WTC11 (cell line): ENCODE measurements at regions not wholly inside any gene's neighbourhood (a gene's known extent, or its start where the extent isn't known, plus 50 kb on each side); places are given as distances from the start of the nearest gene placed in this dataset.
A peak's percentile ranks its signal among the peaks of the same experiment; 100 is the strongest.

Source experiments
- ATAC-seq: fragments of 200-7000 bp; cut with Tn5 transposase; 2 replicates; pipeline ENCODE4 v1.10.0; 2021; ENCODE audit warnings: mild to moderate bottlenecking, moderate library complexity
- CTCF ChIA-PET: fragments of 300-600 bp; sonication (Branson Sonifier 250); formaldehyde crosslinking; loops from one replicate; lab custom pipeline; 2021; ENCODE audit warnings: antibody characterized with exemption; lab: Charles Lee
- POLR2A ChIA-PET: fragments of 350-600 bp; sonication (Branson Sonifier 250); formaldehyde crosslinking; loops from one replicate; lab custom pipeline; 2021; ENCODE audit warnings: antibody characterized with exemption; lab: Charles Lee
- DNase-seq: peaks from one replicate; pipeline ENCODE4 v3.0.0; 2021; ENCODE audit warnings: low spot score
- H3K27ac Mint-ChIP-seq: 2 replicates; pipeline ENCODE4 v1.8.0; 2021; ENCODE audit warnings: mixed read lengths
- H3K27me3 Mint-ChIP-seq: 2 replicates; pipeline ENCODE4 v1.8.0; 2021; ENCODE audit warnings: low read depth, mild to moderate bottlenecking, moderate library complexity, mixed read lengths
- H3K36me3 Mint-ChIP-seq: 2 replicates; pipeline ENCODE4 v1.8.0; 2021; ENCODE audit warnings: mixed read lengths
- H3K4me1 Mint-ChIP-seq: 2 replicates; pipeline ENCODE4 v1.8.0; 2022; ENCODE audit warnings: mixed read lengths
- H3K4me3 Mint-ChIP-seq: 2 replicates; pipeline ENCODE4 v1.8.0; 2021; ENCODE audit warnings: mild to moderate bottlenecking, moderate library complexity, mixed read lengths
- H3K9me3 Mint-ChIP-seq: 2 replicates; pipeline ENCODE4 v1.8.0; 2021; ENCODE audit warnings: mixed read lengths
- CDX4 ChIP-seq: fragments of 250-450 bp; sonication (Bioruptor Pico); IDR thresholded peaks from 2 replicates; pipeline ENCODE4 v1.9.0; 2021; ENCODE audit warnings: moderate library complexity, mild to moderate bottlenecking, inconsistent platforms, borderline replicate concordance
- CREM ChIP-seq: sonication (generic); formaldehyde crosslinking; IDR thresholded peaks from 2 replicates; pipeline ENCODE4 v1.8.1; 2022; ENCODE audit warnings: mild to moderate bottlenecking, missing genetic modification reagents, moderate library complexity
- FOXK1 ChIP-seq: sonication (generic); formaldehyde crosslinking; IDR thresholded peaks from 2 replicates; pipeline ENCODE4 v1.8.0; 2022; ENCODE audit warnings: mild to moderate bottlenecking, moderate library complexity, missing genetic modification reagents
- MAX ChIP-seq: sonication (generic); formaldehyde crosslinking; IDR thresholded peaks from 2 replicates; pipeline ENCODE4 v1.8.0; 2022; ENCODE audit warnings: mild to moderate bottlenecking, missing genetic modification reagents
- NFE2L1 ChIP-seq: sonication (generic); formaldehyde crosslinking; IDR thresholded peaks from 2 replicates; pipeline ENCODE4 v1.8.1; 2023; ENCODE audit warnings: missing genetic modification reagents
- NR3C1 ChIP-seq: sonication (generic); formaldehyde crosslinking; conservative IDR thresholded peaks from 2 replicates; pipeline ENCODE4 v1.8.1; 2023; ENCODE audit warnings: low read depth, mild to moderate bottlenecking, missing genetic modification reagents
- RORB ChIP-seq: fragments of 250-450 bp; sonication (Bioruptor Pico); IDR thresholded peaks from 2 replicates; pipeline ENCODE4 v1.9.0; 2021; ENCODE audit warnings: mild to moderate bottlenecking
- SP1 ChIP-seq: sonication (generic); formaldehyde crosslinking; conservative IDR thresholded peaks from 2 replicates; pipeline ENCODE4 v1.8.1; 2022; ENCODE audit warnings: missing genetic modification reagents
- TCF7 ChIP-seq: sonication (generic); formaldehyde crosslinking; IDR thresholded peaks from 2 replicates; pipeline ENCODE4 v1.8.0; 2022; ENCODE audit warnings: mild to moderate bottlenecking, low read depth, missing genetic modification reagents, moderate library complexity
- USF1 ChIP-seq: sonication (generic); formaldehyde crosslinking; IDR thresholded peaks from 2 replicates; pipeline ENCODE4 v1.8.0; 2022; ENCODE audit warnings: mild to moderate bottlenecking, missing genetic modification reagents
- USF2 ChIP-seq: sonication (generic); formaldehyde crosslinking; IDR thresholded peaks from 2 replicates; pipeline ENCODE4 v1.8.1; 2023; ENCODE audit warnings: mild to moderate bottlenecking, missing genetic modification reagents, moderate library complexity
- ZNF219 ChIP-seq: sonication (generic); formaldehyde crosslinking; IDR thresholded peaks from 2 replicates; pipeline ENCODE4 v1.8.0; 2023; ENCODE audit warnings: missing genetic modification reagents, mild to moderate bottlenecking, borderline replicate concordance
- ZNF232 ChIP-seq: sonication (generic); formaldehyde crosslinking; IDR thresholded peaks from 2 replicates; pipeline ENCODE4 v1.8.0; 2022; ENCODE audit warnings: mild to moderate bottlenecking, missing genetic modification reagents
- ZNF281 ChIP-seq: sonication (generic); formaldehyde crosslinking; IDR thresholded peaks from 2 replicates; pipeline ENCODE4 v1.8.0; 2023; ENCODE audit warnings: mild to moderate bottlenecking, missing genetic modification reagents
- ZNF317 ChIP-seq: sonication (generic); formaldehyde crosslinking; IDR thresholded peaks from 2 replicates; pipeline ENCODE4 v1.8.1; 2023; ENCODE audit warnings: low read depth, mild to moderate bottlenecking, moderate library complexity, missing genetic modification reagents, borderline replicate concordance

- DNase-seq, result no peak
- H3K27me3 Mint-ChIP-seq, result no peaks in the 10 kb centered on the region; the same call in 1 of the 2 replicates
- no peak for TF ChIP-seq TCF7 (CRISPR knock-in tag)
- no peak for TF ChIP-seq ZNF232 (CRISPR knock-in tag)
- TF ChIP-seq FOXK1 (CRISPR knock-in tag), result no peak
- TF ChIP-seq CDX4 (CRISPR knock-in tag), result no peak
- TF ChIP-seq ZNF317 (CRISPR knock-in tag), result no peak
- no peak for TF ChIP-seq NR3C1
- no peak for TF ChIP-seq SP1 (CRISPR knock-in tag)
- TF ChIP-seq ZNF281 (CRISPR knock-in tag), result no peak
- 0 out of 2 replicates have a peak overlapping the region, but pooled peaks have one; percentile 24 for H3K27ac Mint-ChIP-seq
- H3K9me3 Mint-ChIP-seq, result 0 out of 2 replicates have a peak, but pooled peaks cover 4% of the 10 kb centered on the region
- ChIA-PET CTCF (no interaction called here), POLR2A (no interaction called here)
- no peak for ATAC-seq
- H3K4me3 Mint-ChIP-seq, result no peak overlapping the region
- H3K4me1 Mint-ChIP-seq, result peaks cover 51% of the 10 kb centered on the region
- no peaks in the 10 kb centered on the region for H3K36me3 Mint-ChIP-seq
Measured at GRCh38 chr1:200228486-200228885, 181.3 kb downstream of the ZNF281 start.

GRCh38 chr1:200228081-200228480 is 181.8 kb downstream of the ZNF281 start:
- ChIA-PET CTCF (no interaction called here), POLR2A (no interaction called here)
- TF ChIP-seq ZNF219 (CRISPR knock-in tag) (no peak), USF2 (peak; percentile 78), CREM (CRISPR knock-in tag) (no peak), NFE2L1 (CRISPR knock-in tag) (no peak), RORB (CRISPR knock-in tag) (no peak), MAX (CRISPR knock-in tag) (no peak), USF1 (CRISPR knock-in tag) (peak; percentile 54; the same call in 1 of the 2 replicates)
- 0 out of 2 replicates have a peak, but pooled peaks cover 4% of the 10 kb centered on the region for H3K9me3 Mint-ChIP-seq
- peak overlapping the region; percentile 24; the same call in 1 of the 2 replicates for H3K27ac Mint-ChIP-seq
- peaks cover 54% of the 10 kb centered on the region for H3K4me1 Mint-ChIP-seq
- H3K36me3 Mint-ChIP-seq, result no peaks in the 10 kb centered on the region
- H3K4me3 Mint-ChIP-seq, result no peak overlapping the region
- DNase-seq (no peak), ATAC-seq (no peak)
- no peaks in the 10 kb centered on the region; the same call in 1 of the 2 replicates for H3K27me3 Mint-ChIP-seq
